ENCODE measurements at regions not wholly inside any gene's neighbourhood (a gene's known extent, or its start where the extent isn't known, plus 50 kb on each side); places are given as distances from the start of the nearest gene placed in this dataset.

- Histone ChIP-seq H4K91ac (ENCODE audit: low read depth, low read length) (no peak overlapping the region), H3K23ac (ENCODE audit: low read length) (no peak overlapping the region), H3K14ac (ENCODE audit: low read length) (no peak overlapping the region), H3K4ac (ENCODE audit: low read depth, low read length) (no peak overlapping the region), H3K18ac (ENCODE audit: low read length) (no peak overlapping the region), H3K27ac (ENCODE audit: low read depth, low read length) (no peak overlapping the region), H3K79me1 (ENCODE audit: low read length) (no peaks in the 10 kb centered on the region), H3K27me3 (ENCODE audit: insufficient read depth, low read length) (no peaks in the 10 kb centered on the region), H3K4me2 (ENCODE audit: low read length) (no peak overlapping the region), H3K9ac (ENCODE audit: low read length) (no peak overlapping the region), H4K12ac (ENCODE audit: low read depth, low read length) (no peak overlapping the region), H3K4me1 (ENCODE audit: control insufficient read depth in 1 of 2, insufficient read depth in 2 of 2, low read length in 2 of 2) (no peaks in the 10 kb centered on the region), H3K9me3 (ENCODE audit: insufficient read depth, low read depth, low read length) (no peaks in the 10 kb centered on the region), H2BK12ac (ENCODE audit: low read length) (no peak overlapping the region), H2BK120ac (ENCODE audit: insufficient read depth, low read length, poor library complexity) (no peak overlapping the region), H2AK5ac (ENCODE audit: low read length) (no peak overlapping the region), H2AFZ (ENCODE audit: insufficient read depth, low read length, poor library complexity) (no peak overlapping the region), H3K79me2 (ENCODE audit: control insufficient read depth, insufficient read depth, low read length, poor library complexity) (no peaks in the 10 kb centered on the region), H3K4me3 (ENCODE audit: low read depth, low read length) (no peak overlapping the region), H3K36me3 (ENCODE audit: control insufficient read depth in 1 of 2, insufficient read depth in 2 of 2, low read length in 2 of 2) (no peaks in the 10 kb centered on the region), H2BK5ac (ENCODE audit: low read depth, low read length, poor library complexity) (no peak overlapping the region), H4K8ac (ENCODE audit: low read depth, low read length) (no peak overlapping the region)
- WGBS (ENCODE audit: extremely low coverage, insufficient coverage, insufficient read length): no CpG with 5 or more reads among the region's 7 CpGs
- DNase-seq: peak; percentile 71 to 80
These were observed 99.1 kb downstream of the KATNIP start for GRCh38 chr16:27649021-27649420.

- Histone ChIP-seq H3K27ac (ENCODE audit: low read depth, low read length) (no peak overlapping the region), H4K12ac (ENCODE audit: low read depth, low read length) (no peak overlapping the region), H2BK120ac (ENCODE audit: insufficient read depth, low read length, poor library complexity) (no peak overlapping the region), H3K9ac (ENCODE audit: low read length) (no peak overlapping the region), H3K4me3 (ENCODE audit: low read depth, low read length) (no peak overlapping the region), H2AFZ (ENCODE audit: insufficient read depth, low read length, poor library complexity) (no peak overlapping the region), H3K23ac (ENCODE audit: low read length) (no peak overlapping the region), H3K36me3 (ENCODE audit: control insufficient read depth in 1 of 2, insufficient read depth in 2 of 2, low read length in 2 of 2) (no peaks in the 10 kb centered on the region), H3K79me2 (ENCODE audit: control insufficient read depth, insufficient read depth, low read length, poor library complexity) (no peaks in the 10 kb centered on the region), H3K9me3 (ENCODE audit: insufficient read depth, low read depth, low read length) (no peaks in the 10 kb centered on the region), H4K8ac (ENCODE audit: low read depth, low read length) (no peak overlapping the region), H3K4me2 (ENCODE audit: low read length) (no peak overlapping the region), H3K14ac (ENCODE audit: low read length) (no peak overlapping the region), H3K79me1 (ENCODE audit: low read length) (no peaks in the 10 kb centered on the region), H4K91ac (ENCODE audit: low read depth, low read length) (no peak overlapping the region), H3K18ac (ENCODE audit: low read length) (no peak overlapping the region), H3K4ac (ENCODE audit: low read depth, low read length) (no peak overlapping the region), H2AK5ac (ENCODE audit: low read length) (no peak overlapping the region), H2BK12ac (ENCODE audit: low read length) (no peak overlapping the region), H2BK5ac (ENCODE audit: low read depth, low read length, poor library complexity) (no peak overlapping the region), H3K27me3 (ENCODE audit: insufficient read depth, low read length) (no peaks in the 10 kb centered on the region), H3K4me1 (ENCODE audit: control insufficient read depth in 1 of 2, insufficient read depth in 2 of 2, low read length in 2 of 2) (no peaks in the 10 kb centered on the region)
- WGBS (ENCODE audit: extremely low coverage, insufficient coverage, insufficient read length): no CpG with 5 or more reads among the region's 11 CpGs
- peak; percentile 19 to 47 for DNase-seq
These were observed 100.2 kb downstream of the KATNIP start for GRCh38 chr16:27650073-27650701.

- Histone ChIP-seq H3K79me2 (ENCODE audit: control insufficient read depth, insufficient read depth, low read length, poor library complexity) (no peaks in the 10 kb centered on the region), H3K27me3 (ENCODE audit: insufficient read depth, low read length) (no peaks in the 10 kb centered on the region), H2BK5ac (ENCODE audit: low read depth, low read length, poor library complexity) (no peak overlapping the region), H3K9ac (ENCODE audit: low read length) (no peak overlapping the region), H4K8ac (ENCODE audit: low read depth, low read length) (no peak overlapping the region), H3K9me3 (ENCODE audit: insufficient read depth, low read depth, low read length) (no peaks in the 10 kb centered on the region), H3K4me2 (ENCODE audit: low read length) (no peak overlapping the region), H2BK120ac (ENCODE audit: insufficient read depth, low read length, poor library complexity) (no peak overlapping the region), H3K18ac (ENCODE audit: low read length) (no peak overlapping the region), H3K4ac (ENCODE audit: low read depth, low read length) (no peak overlapping the region), H2AK5ac (ENCODE audit: low read length) (no peak overlapping the region), H3K4me3 (ENCODE audit: low read depth, low read length) (no peak overlapping the region), H3K14ac (ENCODE audit: low read length) (no peak overlapping the region), H2AFZ (ENCODE audit: insufficient read depth, low read length, poor library complexity) (no peak overlapping the region), H4K91ac (ENCODE audit: low read depth, low read length) (no peak overlapping the region), H3K4me1 (ENCODE audit: control insufficient read depth in 1 of 2, insufficient read depth in 2 of 2, low read length in 2 of 2) (no peaks in the 10 kb centered on the region), H3K36me3 (ENCODE audit: control insufficient read depth in 1 of 2, insufficient read depth in 2 of 2, low read length in 2 of 2) (no peaks in the 10 kb centered on the region), H3K79me1 (ENCODE audit: low read length) (no peaks in the 10 kb centered on the region), H3K27ac (ENCODE audit: low read depth, low read length) (no peak overlapping the region), H2BK12ac (ENCODE audit: low read length) (no peak overlapping the region), H4K12ac (ENCODE audit: low read depth, low read length) (no peak overlapping the region), H3K23ac (ENCODE audit: low read length) (no peak overlapping the region)
- no CpG with 5 or more reads among the region's 6 CpGs for WGBS (ENCODE audit: extremely low coverage, insufficient coverage, insufficient read length)
- DNase-seq: no peak
These were observed 101.4 kb downstream of the KATNIP start for GRCh38 chr16:27651301-27651700.

- Histone ChIP-seq H4K91ac (ENCODE audit: low read depth, low read length) (no peak overlapping the region), H2BK5ac (ENCODE audit: low read depth, low read length, poor library complexity) (no peak overlapping the region), H3K4me2 (ENCODE audit: low read length) (no peak overlapping the region), H3K4me3 (ENCODE audit: low read depth, low read length) (no peak overlapping the region), H3K9ac (ENCODE audit: low read length) (no peak overlapping the region), H3K79me2 (ENCODE audit: control insufficient read depth, insufficient read depth, low read length, poor library complexity) (no peaks in the 10 kb centered on the region), H3K23ac (ENCODE audit: low read length) (no peak overlapping the region), H3K36me3 (ENCODE audit: control insufficient read depth in 1 of 2, insufficient read depth in 2 of 2, low read length in 2 of 2) (no peaks in the 10 kb centered on the region), H3K79me1 (ENCODE audit: low read length) (no peaks in the 10 kb centered on the region), H2AFZ (ENCODE audit: insufficient read depth, low read length, poor library complexity) (no peak overlapping the region), H2BK12ac (ENCODE audit: low read length) (no peak overlapping the region), H3K4me1 (ENCODE audit: control insufficient read depth in 1 of 2, insufficient read depth in 2 of 2, low read length in 2 of 2) (no peaks in the 10 kb centered on the region), H3K27me3 (ENCODE audit: insufficient read depth, low read length) (no peaks in the 10 kb centered on the region), H4K12ac (ENCODE audit: low read depth, low read length) (no peak overlapping the region), H3K9me3 (ENCODE audit: insufficient read depth, low read depth, low read length) (no peaks in the 10 kb centered on the region), H3K4ac (ENCODE audit: low read depth, low read length) (no peak overlapping the region), H2AK5ac (ENCODE audit: low read length) (no peak overlapping the region), H2BK120ac (ENCODE audit: insufficient read depth, low read length, poor library complexity) (no peak overlapping the region), H3K18ac (ENCODE audit: low read length) (no peak overlapping the region), H3K27ac (ENCODE audit: low read depth, low read length) (no peak overlapping the region), H4K8ac (ENCODE audit: low read depth, low read length) (no peak overlapping the region), H3K14ac (ENCODE audit: low read length) (no peak overlapping the region)
- DNase-seq: no peak
- no CpG with 5 or more reads among the region's 6 CpGs for WGBS (ENCODE audit: extremely low coverage, insufficient coverage, insufficient read length)
These were observed 107.9 kb downstream of the KATNIP start for GRCh38 chr16:27657811-27658210.
